Loucy (cell line): ENCODE measurements at regions not wholly inside any gene's neighbourhood (a gene's known extent, or its start where the extent isn't known, plus 50 kb on each side); places are given as distances from the start of the nearest gene placed in this dataset.

Experiments
- H2AFZ ChIP-seq: fragments of 200-600 bp; sonication (generic); 2 replicates; pipeline ENCODE4 v1.6.0; 2016; ENCODE audit warnings: antibody characterized with exemption, mild to moderate bottlenecking, low read length, moderate library complexity
- H3F3A ChIP-seq: fragments of 200-600 bp; 2 replicates; pipeline ENCODE4 v1.6.0; 2016; ENCODE audit warnings: antibody characterized with exemption, low read depth, mild to moderate bottlenecking
- H3K27me3 ChIP-seq: fragments of 200-600 bp; sonication (generic); 2 replicates; pipeline ENCODE4 v1.6.1; 2014; ENCODE audit warnings: low read length, mild to moderate bottlenecking; ENCODE audit not compliant: insufficient read depth, poor library complexity, severe bottlenecking
- H3K36me3 ChIP-seq: fragments of 200-600 bp; sonication (generic); 2 replicates; pipeline ENCODE4 v1.6.1; 2016; ENCODE audit warnings: low read length; ENCODE audit not compliant: insufficient read depth
- H3K4me1 ChIP-seq: fragments of 200-600 bp; sonication (generic); 2 replicates; pipeline ENCODE4 v1.5.1; 2014; ENCODE audit warnings: low read length, mild to moderate bottlenecking; ENCODE audit not compliant: insufficient read depth, poor library complexity, severe bottlenecking
- H3K4me2 ChIP-seq: fragments of 200-600 bp; sonication (generic); 2 replicates; pipeline ENCODE4 v1.6.0; 2014; ENCODE audit warnings: antibody characterized with exemption, low read length, low read depth, mild to moderate bottlenecking; ENCODE audit not compliant: poor library complexity, severe bottlenecking
- H3K4me3 ChIP-seq: fragments of 200-600 bp; sonication (generic); 2 replicates; pipeline ENCODE4 v1.5.1; 2014; ENCODE audit warnings: low read length, mild to moderate bottlenecking, mixed read lengths; ENCODE audit not compliant: poor library complexity, severe bottlenecking
- H3K79me2 ChIP-seq: fragments of 200-600 bp; sonication (generic); 2 replicates; pipeline ENCODE4 v1.6.1; 2014; ENCODE audit warnings: low read length; ENCODE audit not compliant: insufficient read depth
- H3K9ac ChIP-seq: fragments of 200-600 bp; sonication (generic); 2 replicates; pipeline ENCODE4 v1.6.0; 2014; ENCODE audit warnings: mild to moderate bottlenecking, low read depth, low read length, moderate library complexity; ENCODE audit not compliant: poor library complexity, severe bottlenecking
- H3K9me2 ChIP-seq: fragments of 200-600 bp; sonication (generic); replicated peaks from 2 replicates; pipeline ENCODE4 v1.6.1; 2016; ENCODE audit warnings: low read depth, low read length, mixed read lengths
- H3K9me3 ChIP-seq: fragments of 200-600 bp; sonication (generic); 2 replicates; pipeline ENCODE4 v1.6.1; 2014; ENCODE audit warnings: mild to moderate bottlenecking, antibody characterized with exemption, low read length, low read depth; ENCODE audit not compliant: insufficient read depth
- H4K20me1 ChIP-seq: fragments of 200-600 bp; sonication (generic); 2 replicates; pipeline ENCODE4 v1.6.0; 2014; ENCODE audit warnings: antibody characterized with exemption, low read length, mild to moderate bottlenecking; ENCODE audit not compliant: insufficient read depth, poor library complexity, severe bottlenecking
- CTCF ChIP-seq: fragments of 200-600 bp; sonication (generic); conservative IDR thresholded peaks from 2 replicates; pipeline ENCODE4 v1.5.1; 2014; ENCODE audit warnings: mild to moderate bottlenecking, antibody characterized with exemption, low read length
- EZH2phosphoT487 ChIP-seq: fragments of 200-600 bp; IDR thresholded peaks from 2 replicates; pipeline ENCODE4 v1.6.1; 2018; ENCODE audit warnings: antibody characterized with exemption, mild to moderate bottlenecking, moderate library complexity, borderline replicate concordance

GRCh38 chr15:47618241-47618640 is 99.1 kb upstream of the SEMA6D start:
- Histone ChIP-seq H3K79me2 (no peaks in the 10 kb centered on the region), H3K27me3 (no peaks in the 10 kb centered on the region), H3K4me2 (no peak overlapping the region), H3K9me2 (no peaks in the 10 kb centered on the region), H3K4me3 (no peak overlapping the region), H3F3A (no peaks in the 10 kb centered on the region), H3K4me1 (no peaks in the 10 kb centered on the region), H3K9me3 (no peaks in the 10 kb centered on the region), H3K9ac (no peak overlapping the region), H4K20me1 (no peaks in the 10 kb centered on the region), H3K36me3 (no peaks in the 10 kb centered on the region), H2AFZ (no peak overlapping the region)
- TF ChIP-seq CTCF (no peak), EZH2phosphoT487 (no peak)

- H3K4me1 ChIP-seq = no peaks in the 10 kb centered on the region
- no peak for TF ChIP-seq EZH2phosphoT487
- no peak for TF ChIP-seq CTCF
- H2AFZ ChIP-seq = no peak overlapping the region
- no peaks in the 10 kb centered on the region for H3K9me2 ChIP-seq
- H4K20me1 ChIP-seq = no peaks in the 10 kb centered on the region
- no peaks in the 10 kb centered on the region for H3K27me3 ChIP-seq
- no peaks in the 10 kb centered on the region for H3K36me3 ChIP-seq
- H3F3A ChIP-seq = no peaks in the 10 kb centered on the region
- no peak overlapping the region for H3K4me2 ChIP-seq
- H3K79me2 ChIP-seq = no peaks in the 10 kb centered on the region
- H3K9me3 ChIP-seq = no peaks in the 10 kb centered on the region
- no peak overlapping the region for H3K4me3 ChIP-seq
- H3K9ac ChIP-seq = no peak overlapping the region
These were observed 96.2 kb upstream of the SEMA6D start for GRCh38 chr15:47620960-47621681.

GRCh38 chr15:47622055-47622454 is 95.2 kb upstream of the SEMA6D start:
- Histone ChIP-seq H3K36me3 (no peaks in the 10 kb centered on the region), H3K79me2 (no peaks in the 10 kb centered on the region), H3K9me3 (no peaks in the 10 kb centered on the region), H3K9ac (no peak overlapping the region), H2AFZ (no peak overlapping the region), H3F3A (no peaks in the 10 kb centered on the region), H3K4me1 (no peaks in the 10 kb centered on the region), H3K4me2 (no peak overlapping the region), H3K9me2 (no peaks in the 10 kb centered on the region), H3K27me3 (no peaks in the 10 kb centered on the region), H4K20me1 (no peaks in the 10 kb centered on the region), H3K4me3 (no peak overlapping the region)
- no peak for TF ChIP-seq CTCF
- TF ChIP-seq EZH2phosphoT487 = no peak
